Neural progenitor cell (in vitro differentiated cells): ENCODE measurements at regions not wholly inside any gene's neighbourhood (a gene's known extent, or its start where the extent isn't known, plus 50 kb on each side); places are given as distances from the start of the nearest gene placed in this dataset.

Source experiments
- DNase-seq: peaks from one replicate; pipeline ENCODE4 v3.0.0-alpha.2; 2016; ENCODE audit warnings: low spot score
- H2AFZ ChIP-seq: fragments of 200-600 bp; sonication (generic); replicated peaks from 2 replicates; pipeline ENCODE4 v1.6.1; 2016; ENCODE audit warnings: antibody characterized with exemption
- H3F3A ChIP-seq: fragments of 200-600 bp; sonication (generic); 2 replicates; pipeline ENCODE4 v1.6.1; 2016; ENCODE audit warnings: antibody characterized with exemption, low read depth
- H3K27ac ChIP-seq: fragments of 200-600 bp; sonication (generic); 2 replicates; pipeline ENCODE4 v1.5.1; 2016; ENCODE audit warnings: mild to moderate bottlenecking
- H3K27me3 ChIP-seq: fragments of 200-600 bp; sonication (generic); 2 replicates; pipeline ENCODE4 v1.6.1; 2016; ENCODE audit warnings: mild to moderate bottlenecking, moderate library complexity
- H3K36me3 ChIP-seq: fragments of 200-600 bp; sonication (generic); 2 replicates; pipeline ENCODE4 v1.5.1; 2016
- H3K4me1 ChIP-seq: fragments of 200-600 bp; sonication (generic); 2 replicates; pipeline ENCODE4 v1.6.1; 2016; ENCODE audit warnings: mixed run types
- H3K4me2 ChIP-seq: fragments of 200-600 bp; sonication (generic); 2 replicates; pipeline ENCODE4 v1.6.1; 2016
- H3K4me3 ChIP-seq: fragments of 200-600 bp; sonication (generic); 2 replicates; pipeline ENCODE4 v1.5.1; 2016
- H3K79me2 ChIP-seq: fragments of 200-600 bp; sonication (generic); 2 replicates; pipeline ENCODE4 v1.6.1; 2016; ENCODE audit warnings: low read depth
- H3K9ac ChIP-seq: fragments of 200-600 bp; sonication (generic); 2 replicates; pipeline ENCODE4 v1.6.1; 2016
- H3K9me3 ChIP-seq: fragments of 200-600 bp; sonication (generic); 2 replicates; pipeline ENCODE4 v1.5.1; 2016; ENCODE audit warnings: low read depth
- H4K20me1 ChIP-seq: fragments of 200-600 bp; sonication (generic); 2 replicates; pipeline ENCODE4 v1.6.1; 2016; ENCODE audit warnings: low read depth
- H3K27ac Mint-ChIP-seq: 3 replicates; pipeline ENCODE4 v1.8.0; 2021; ENCODE audit warnings: mixed read lengths
- H3K27me3 Mint-ChIP-seq: 2 replicates; pipeline ENCODE4 v1.8.0; 2022; ENCODE audit warnings: low read depth, mild to moderate bottlenecking, inconsistent platforms, moderate library complexity, mixed read lengths; ENCODE audit not compliant: insufficient read depth
- H3K36me3 Mint-ChIP-seq: 3 replicates; pipeline ENCODE4 v1.8.0; 2021; ENCODE audit warnings: mixed read lengths
- H3K4me1 Mint-ChIP-seq: 3 replicates; pipeline ENCODE4 v1.8.0; 2021; ENCODE audit warnings: mixed read lengths
- H3K4me3 Mint-ChIP-seq: 3 replicates; pipeline ENCODE4 v1.8.0; 2021; ENCODE audit warnings: mild to moderate bottlenecking, moderate library complexity, mixed read lengths
- H3K9me3 Mint-ChIP-seq: 3 replicates; pipeline ENCODE4 v1.8.0; 2020; ENCODE audit warnings: mixed read lengths
- EZH2 ChIP-seq: fragments of 200-600 bp; sonication (generic); IDR thresholded peaks from 2 replicates; pipeline ENCODE4 v1.6.1; 2017; ENCODE audit warnings: antibody characterized with exemption, mild to moderate bottlenecking, moderate library complexity
- EZH2phosphoT487 ChIP-seq: fragments of 200-600 bp; sonication (generic); IDR thresholded peaks from 2 replicates; pipeline ENCODE4 v1.6.1; 2017; ENCODE audit warnings: antibody characterized with exemption
- TF ChIP-seq, protein P1 (sequence below): fragments of 200-600 bp; sonication (generic); IDR thresholded peaks from 2 replicates; pipeline ENCODE4 v1.5.1; 2017; ENCODE audit warnings: antibody characterized with exemption, mild to moderate bottlenecking

DNA sequence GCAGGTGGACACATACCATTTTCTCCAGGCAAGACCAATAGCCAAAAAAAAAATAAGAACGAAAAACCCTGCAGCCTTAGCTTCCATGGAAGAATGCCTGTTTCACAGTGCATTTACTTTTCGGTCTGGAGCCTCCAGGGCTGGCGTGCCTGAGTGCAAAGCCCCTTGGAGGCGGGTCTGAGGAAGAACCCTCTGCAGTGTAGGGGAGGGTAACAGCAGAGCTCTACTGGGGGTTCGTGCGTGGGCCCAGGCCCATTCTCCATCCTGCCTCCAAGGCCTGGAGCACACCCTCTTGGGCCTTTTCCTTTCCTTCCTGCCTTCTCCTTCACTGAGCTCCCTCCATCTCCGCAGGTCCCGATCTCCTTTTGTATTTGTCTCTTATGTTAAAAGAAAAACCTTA lies 172.3 kb upstream of the GLI3 start:
- H3K9me3 ChIP-seq, result no peaks in the 10 kb centered on the region
- H3K27ac Mint-ChIP-seq, result no peak overlapping the region
- no peaks in the 10 kb centered on the region for H4K20me1 ChIP-seq
- peaks cover 6% of the 10 kb centered on the region for H3K4me1 ChIP-seq
- H3K9me3 Mint-ChIP-seq, result peaks cover 3% of the 10 kb centered on the region
- H3K36me3 ChIP-seq, result no peaks in the 10 kb centered on the region
- no peak overlapping the region for H3K27ac ChIP-seq
- TF ChIP-seq, protein P1, sequence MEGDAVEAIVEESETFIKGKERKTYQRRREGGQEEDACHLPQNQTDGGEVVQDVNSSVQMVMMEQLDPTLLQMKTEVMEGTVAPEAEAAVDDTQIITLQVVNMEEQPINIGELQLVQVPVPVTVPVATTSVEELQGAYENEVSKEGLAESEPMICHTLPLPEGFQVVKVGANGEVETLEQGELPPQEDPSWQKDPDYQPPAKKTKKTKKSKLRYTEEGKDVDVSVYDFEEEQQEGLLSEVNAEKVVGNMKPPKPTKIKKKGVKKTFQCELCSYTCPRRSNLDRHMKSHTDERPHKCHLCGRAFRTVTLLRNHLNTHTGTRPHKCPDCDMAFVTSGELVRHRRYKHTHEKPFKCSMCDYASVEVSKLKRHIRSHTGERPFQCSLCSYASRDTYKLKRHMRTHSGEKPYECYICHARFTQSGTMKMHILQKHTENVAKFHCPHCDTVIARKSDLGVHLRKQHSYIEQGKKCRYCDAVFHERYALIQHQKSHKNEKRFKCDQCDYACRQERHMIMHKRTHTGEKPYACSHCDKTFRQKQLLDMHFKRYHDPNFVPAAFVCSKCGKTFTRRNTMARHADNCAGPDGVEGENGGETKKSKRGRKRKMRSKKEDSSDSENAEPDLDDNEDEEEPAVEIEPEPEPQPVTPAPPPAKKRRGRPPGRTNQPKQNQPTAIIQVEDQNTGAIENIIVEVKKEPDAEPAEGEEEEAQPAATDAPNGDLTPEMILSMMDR, result no peak
- no peak for TF ChIP-seq EZH2phosphoT487
- TF ChIP-seq EZH2, result no peak
- no peaks in the 10 kb centered on the region for H3K27me3 ChIP-seq
- peaks cover 5% of the 10 kb centered on the region for H3K27me3 Mint-ChIP-seq
- no peak overlapping the region for H3K4me2 ChIP-seq
- H3K79me2 ChIP-seq, result no peaks in the 10 kb centered on the region
- H3K4me3 Mint-ChIP-seq, result no peak overlapping the region
- H3K4me3 ChIP-seq, result no peak overlapping the region
- peaks cover 10% of the 10 kb centered on the region for H3K4me1 Mint-ChIP-seq
- DNase-seq, result peak; percentile 11
- peak overlapping the region; percentile 65 for H2AFZ ChIP-seq
- no peaks in the 10 kb centered on the region for H3K36me3 Mint-ChIP-seq
- no peak overlapping the region for H3K9ac ChIP-seq
- no peaks in the 10 kb centered on the region for H3F3A ChIP-seq

DNA sequence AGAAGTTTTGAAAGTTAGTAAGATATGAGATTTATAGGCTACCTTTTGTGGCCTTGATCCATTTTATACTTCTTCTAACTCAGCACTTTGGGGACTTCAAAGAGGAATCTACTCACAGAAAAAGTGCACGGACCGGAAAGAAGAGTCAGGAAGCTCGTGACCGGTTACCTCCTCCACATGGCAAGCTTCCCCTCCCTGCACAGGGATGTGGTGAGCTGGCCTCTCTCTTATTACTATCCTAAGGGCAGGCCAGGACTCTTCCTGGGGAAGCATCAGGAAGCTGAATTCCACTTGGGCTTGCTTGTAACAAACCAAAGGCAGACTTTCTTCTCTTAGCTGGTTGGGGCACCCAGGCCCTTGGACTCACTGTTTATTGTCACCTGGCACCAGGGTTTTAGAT lies 170.8 kb upstream of the GLI3 start:
- no peak overlapping the region for H3K4me3 Mint-ChIP-seq

DNA sequence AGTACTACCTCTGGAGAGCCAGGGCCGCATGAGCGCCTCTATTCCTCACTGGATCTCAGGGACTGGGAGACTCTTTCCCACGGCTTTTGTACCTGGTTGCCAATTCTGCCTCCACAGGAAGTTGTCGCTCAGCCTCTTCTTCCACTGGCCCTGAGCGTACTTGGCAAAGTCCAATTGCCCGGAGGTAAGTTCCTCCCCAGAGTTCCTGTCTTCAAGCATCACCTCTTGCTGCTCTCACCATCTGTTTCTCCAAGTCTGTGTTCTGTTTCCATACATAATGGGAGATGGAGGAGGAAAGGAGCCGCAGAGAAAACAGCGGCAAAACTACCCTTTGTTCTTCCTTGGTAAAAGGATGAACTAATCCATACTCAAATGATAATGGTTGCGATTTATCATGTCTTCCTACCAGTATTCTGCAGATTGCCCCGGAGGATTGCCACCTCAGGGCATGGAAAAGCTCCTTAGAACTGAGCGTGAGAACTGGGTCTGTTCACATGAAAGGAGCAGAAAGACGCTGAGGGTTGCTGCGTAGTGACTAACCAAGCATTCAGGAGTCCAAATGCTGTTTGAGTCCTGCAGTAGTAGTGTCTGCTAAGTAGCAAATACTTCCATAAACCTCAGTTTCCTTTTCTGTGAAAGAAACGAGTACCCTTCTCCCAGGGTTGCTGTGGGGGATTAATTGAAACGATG lies 170.2 kb upstream of the GLI3 start:
- Histone ChIP-seq H3K4me3 (no peak overlapping the region), H3K27ac (no peak overlapping the region), H3K9me3 (no peaks in the 10 kb centered on the region), H3K79me2 (no peaks in the 10 kb centered on the region), H2AFZ (no peak overlapping the region), H3K27me3 (no peaks in the 10 kb centered on the region), H3F3A (no peaks in the 10 kb centered on the region), H3K9ac (no peak overlapping the region), H3K4me2 (no peak overlapping the region), H3K4me1 (peaks cover 10% of the 10 kb centered on the region), H4K20me1 (no peaks in the 10 kb centered on the region), H3K36me3 (no peaks in the 10 kb centered on the region)
- Mint-ChIP-seq H3K4me1 (peaks cover 15% of the 10 kb centered on the region), H3K27me3 (peaks cover 5% of the 10 kb centered on the region), H3K9me3 (peaks cover 3% of the 10 kb centered on the region), H3K36me3 (no peaks in the 10 kb centered on the region), H3K27ac (no peak overlapping the region), H3K4me3 (no peak overlapping the region)
- no peak for DNase-seq
- TF ChIP-seq, protein P1, result no peak
- no peak for TF ChIP-seq EZH2phosphoT487
- no peak for TF ChIP-seq EZH2

More for the DNA sequence above, 170.8 kb upstream of the GLI3 start:
- no peak overlapping the region for H2AFZ ChIP-seq
- TF ChIP-seq, protein P1, result no peak
- TF ChIP-seq EZH2 (no peak), EZH2phosphoT487 (no peak)
- no peaks in the 10 kb centered on the region for H3K9me3 ChIP-seq
- Mint-ChIP-seq H3K9me3 (peaks cover 3% of the 10 kb centered on the region), H3K27me3 (peaks cover 5% of the 10 kb centered on the region), H3K4me1 (peaks cover 15% of the 10 kb centered on the region), H3K27ac (no peak overlapping the region), H3K36me3 (no peaks in the 10 kb centered on the region)
- H3K9ac ChIP-seq, result no peak overlapping the region
- no peaks in the 10 kb centered on the region for H3K27me3 ChIP-seq
- H4K20me1 ChIP-seq, result no peaks in the 10 kb centered on the region
- H3K4me3 ChIP-seq, result no peak overlapping the region
- no peaks in the 10 kb centered on the region for H3F3A ChIP-seq
- H3K4me2 ChIP-seq, result no peak overlapping the region
- peaks cover 6% of the 10 kb centered on the region for H3K4me1 ChIP-seq
- no peak for DNase-seq
- H3K36me3 ChIP-seq, result no peaks in the 10 kb centered on the region
- no peak overlapping the region for H3K27ac ChIP-seq
- H3K79me2 ChIP-seq, result no peaks in the 10 kb centered on the region
